Middle frontal gyrus (tissue), 1 donor: ENCODE measurements at regions not wholly inside any gene's neighbourhood (a gene's known extent, or its start where the extent isn't known, plus 50 kb on each side); places are given as distances from the start of the nearest gene placed in this dataset.
"Not testable (repeated sequence)": the region's sequence is repeated elsewhere in the genome, so short reads cannot be mapped to it uniquely, and the experiment has no call there.

Experiments
- DNase-seq: peaks from one replicate; pipeline ENCODE4 v3.0.0-alpha.2; 2015; ENCODE audit warnings: low spot score; ENCODE audit errors: extremely low spot score

DNA sequence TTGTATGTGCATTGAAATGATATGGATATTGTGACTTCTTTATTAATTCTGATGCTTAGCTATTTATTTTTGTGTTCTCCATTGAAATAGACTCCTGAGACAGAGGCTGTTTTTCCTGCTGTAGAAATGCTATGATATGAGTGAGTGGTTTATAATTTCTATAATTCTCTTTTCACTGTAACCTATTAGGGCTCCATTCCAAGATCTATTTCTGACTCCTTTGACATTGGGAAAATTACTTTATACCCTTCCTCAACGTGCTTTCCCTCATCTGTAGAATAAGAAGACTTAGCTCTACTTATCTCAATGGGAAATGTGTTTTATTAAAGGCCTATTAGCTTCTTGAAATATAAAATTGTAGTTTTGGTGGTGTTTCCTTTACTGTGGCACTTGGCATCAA is 144.5 kb upstream of the RPRM start:
- DNase-seq, result no peak

DNA sequence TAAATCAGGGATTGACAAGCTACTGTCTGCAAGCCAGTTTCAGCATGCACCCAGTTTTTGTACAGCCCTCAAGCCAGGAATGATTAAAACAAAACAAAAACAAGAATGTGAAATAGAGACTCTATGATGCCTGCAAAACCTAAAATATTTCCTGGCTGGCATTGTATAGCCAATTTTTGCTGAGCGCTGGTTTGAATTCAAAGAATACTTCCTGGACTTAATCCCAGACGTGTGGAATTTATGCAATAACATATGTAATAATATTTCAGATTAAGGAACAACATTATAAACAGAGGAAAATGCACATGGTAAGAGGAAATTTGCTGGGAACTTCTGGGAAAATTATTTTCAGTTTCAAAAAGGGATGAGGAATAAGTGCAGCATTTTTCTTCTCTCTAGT is 148.1 kb upstream of the RPRM start:
- DNase-seq, result no peak

DNA sequence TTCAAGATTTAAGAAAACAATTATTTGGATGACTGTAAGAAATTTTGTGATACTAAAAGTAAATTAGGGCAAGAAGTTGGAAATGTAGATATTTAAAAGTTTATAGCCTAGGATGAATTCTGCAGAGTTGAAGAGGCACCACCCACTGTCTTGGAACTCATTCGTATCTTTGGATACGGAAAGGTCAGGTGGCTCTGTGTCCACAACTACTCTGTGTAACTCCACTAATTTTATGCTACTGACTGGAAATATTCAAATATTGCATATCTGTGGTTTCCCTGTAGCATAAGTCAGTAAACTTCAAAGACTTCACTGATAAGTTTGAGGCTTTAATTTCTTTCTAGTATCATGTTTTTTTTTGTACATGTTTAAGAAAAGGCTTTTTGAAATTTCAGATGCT is 156.9 kb upstream of the RPRM start:
- DNase-seq, result no peak

DNA sequence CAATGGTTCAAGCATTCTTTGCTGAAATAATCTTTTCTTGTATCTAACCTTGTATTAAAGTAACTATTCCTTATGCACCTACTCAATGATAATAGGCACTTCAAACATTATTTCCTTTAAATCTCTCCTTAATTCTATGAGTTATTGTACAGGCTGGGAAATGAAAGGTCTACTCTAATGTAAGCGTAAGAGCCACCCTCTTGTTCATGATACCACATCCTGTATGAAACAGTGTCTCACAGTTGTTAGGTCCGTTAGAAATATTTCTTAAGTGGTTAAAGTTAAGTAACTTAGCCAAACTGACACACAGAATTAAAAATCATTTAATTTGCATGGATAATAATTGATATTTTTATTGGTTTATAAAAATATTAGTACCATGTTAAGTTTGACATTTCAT is 162.5 kb upstream of the RPRM start:
- DNase-seq, result no peak

DNA sequence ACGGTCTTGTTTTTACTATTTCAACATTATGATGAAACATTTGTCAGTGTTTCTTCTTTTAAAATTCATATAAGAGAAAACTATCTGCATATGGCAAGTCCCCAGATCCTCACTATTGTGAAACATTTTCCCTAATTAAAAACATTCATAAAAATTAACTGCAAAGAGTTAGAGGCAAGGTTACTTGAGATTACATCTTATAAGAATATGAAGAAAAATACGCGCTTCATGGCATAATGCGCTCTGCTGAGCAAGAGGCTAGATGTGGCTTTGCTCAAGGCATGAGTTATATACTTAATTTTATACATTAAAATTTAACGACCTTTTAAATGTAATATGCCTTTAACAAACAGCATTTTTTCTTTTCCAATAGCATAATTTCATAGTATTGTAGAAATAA is 166.4 kb upstream of the RPRM start:
- no peak for DNase-seq

DNA sequence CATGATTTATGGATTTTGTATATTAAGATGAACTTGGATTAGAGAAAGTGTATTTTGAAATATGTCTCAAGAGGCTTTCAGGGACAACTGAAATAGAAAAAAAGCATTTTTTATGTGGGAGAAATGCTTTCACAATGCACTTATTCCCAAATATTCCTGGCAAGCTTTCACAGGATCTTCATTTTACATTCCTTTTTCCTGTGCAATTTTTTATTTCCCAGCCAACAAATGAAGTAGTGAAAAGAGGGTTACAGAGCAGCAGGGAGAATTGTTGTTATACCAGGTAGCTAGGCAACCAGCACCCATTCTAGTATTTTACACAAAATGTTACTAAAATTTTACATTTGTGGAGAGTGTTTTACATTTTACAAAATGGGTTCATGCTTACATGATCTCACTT is 167.0 kb upstream of the RPRM start:
- DNase-seq, result no peak

DNA sequence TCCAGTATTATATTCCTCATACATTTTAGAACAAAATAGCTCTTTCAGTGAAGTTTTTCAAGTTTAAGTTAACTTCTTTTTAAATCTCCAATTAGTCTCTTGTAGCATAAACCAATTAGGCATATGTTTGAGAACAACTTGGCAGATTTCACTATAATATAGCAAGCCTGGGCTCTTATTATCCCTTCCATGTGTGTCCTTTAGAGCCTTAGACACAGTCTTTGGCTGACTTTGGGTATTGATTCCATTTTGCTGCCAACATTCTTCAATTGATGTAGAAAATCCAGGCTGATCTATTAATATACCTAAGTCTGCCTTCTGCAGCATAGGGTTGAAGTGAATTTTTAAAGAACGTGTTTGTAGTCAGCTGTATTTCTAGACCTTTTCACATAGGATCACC is 179.1 kb upstream of the RPRM start:
- DNase-seq, result no peak

DNA sequence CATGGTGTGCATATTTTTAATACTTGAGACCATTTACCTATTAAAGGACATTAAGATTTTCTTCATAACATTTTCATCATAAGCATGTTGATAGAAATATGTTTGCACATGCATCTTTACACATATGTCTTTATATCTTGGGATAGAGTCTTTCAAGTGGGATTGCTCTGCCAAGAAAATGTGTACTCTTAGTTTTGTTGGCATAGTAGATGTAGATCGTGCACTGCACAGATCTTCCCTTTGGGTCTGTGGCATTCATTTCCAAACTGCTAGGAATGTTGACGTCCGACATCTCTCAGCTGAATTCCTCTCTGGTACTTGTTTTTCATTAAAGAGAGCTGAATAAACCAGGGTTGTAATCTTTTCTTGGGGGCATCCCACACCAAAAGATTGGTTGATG is 183.2 kb upstream of the RPRM start:
- no peak for DNase-seq

DNA sequence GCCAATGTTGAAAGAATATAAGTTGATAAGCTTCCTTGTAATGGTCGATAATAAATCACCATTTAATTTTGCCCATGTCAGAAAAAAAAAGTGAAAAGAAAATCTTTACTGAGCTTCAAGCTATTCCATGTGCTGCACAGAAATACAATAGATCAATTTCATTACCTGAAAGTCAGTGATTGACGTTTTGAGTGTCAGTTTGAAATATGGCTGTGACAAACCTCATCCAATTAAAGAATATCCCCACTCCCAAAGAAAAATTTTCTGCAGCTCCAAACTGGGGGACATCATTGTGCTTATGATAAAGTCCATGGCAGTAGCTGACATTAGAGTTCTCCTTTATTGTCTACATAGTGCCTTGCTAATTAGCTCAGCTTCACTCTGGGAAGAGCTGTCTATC is 184.8 kb upstream of the RPRM start:
- no peak for DNase-seq

DNA sequence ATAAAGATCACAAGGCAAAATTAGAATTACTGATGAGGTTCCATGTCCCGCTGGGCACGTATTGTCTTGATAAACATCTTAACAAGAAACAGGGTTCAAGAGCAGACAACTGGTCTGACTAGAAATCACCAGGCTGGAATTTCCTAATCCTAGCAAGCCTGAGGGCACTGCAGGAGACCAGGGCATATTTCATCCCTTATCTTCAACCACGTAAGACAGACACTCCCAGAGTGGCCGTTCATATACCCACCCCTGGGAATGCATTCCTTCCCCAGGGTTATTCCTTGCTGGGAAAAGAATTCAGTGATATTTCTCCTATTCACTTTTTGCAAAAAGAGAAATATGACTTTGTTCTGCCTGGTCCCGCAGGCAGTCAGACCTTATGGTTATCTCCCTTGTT is 185.4 kb upstream of the RPRM start:
- DNase-seq, result not testable (repeated sequence)

DNA sequence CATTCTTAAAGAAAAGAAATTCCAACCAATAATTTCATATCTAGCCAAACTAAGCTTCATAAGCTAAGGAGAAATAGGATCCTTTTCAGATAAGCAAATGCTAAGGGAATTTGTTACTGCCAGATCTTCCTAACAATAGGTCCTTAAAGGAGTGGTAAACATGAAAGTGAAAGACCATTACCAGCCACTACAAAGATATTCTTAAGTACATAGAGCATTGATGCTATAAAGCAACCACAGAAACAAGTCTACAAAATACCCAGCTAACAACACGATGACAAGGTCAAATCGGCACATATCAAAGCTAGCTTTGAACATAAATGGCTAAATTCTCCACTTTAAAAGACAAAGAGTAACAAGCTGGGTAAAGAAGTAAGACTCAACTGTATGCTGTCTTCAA is 188.9 kb upstream of the RPRM start:
- DNase-seq, result no peak

DNA sequence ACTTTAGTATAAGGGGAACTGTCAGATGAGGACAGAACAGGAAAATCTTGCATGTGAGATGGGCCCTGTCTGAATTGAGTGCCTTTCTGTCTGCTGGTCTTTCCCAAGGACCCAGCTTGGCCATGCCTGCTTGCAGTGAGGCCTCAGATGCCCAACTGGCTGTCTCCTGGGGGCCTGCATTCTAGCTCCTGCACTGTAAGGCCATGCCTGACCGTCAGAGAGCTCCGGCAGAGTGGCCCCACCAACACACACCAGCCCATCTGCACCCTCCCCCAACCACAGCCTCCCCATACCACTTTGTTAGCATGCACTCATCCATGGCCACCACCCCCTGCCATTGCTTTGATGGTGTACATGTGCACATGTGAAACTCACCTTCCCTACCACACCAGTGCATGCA is 190.4 kb upstream of the RPRM start:
- no peak for DNase-seq

DNA sequence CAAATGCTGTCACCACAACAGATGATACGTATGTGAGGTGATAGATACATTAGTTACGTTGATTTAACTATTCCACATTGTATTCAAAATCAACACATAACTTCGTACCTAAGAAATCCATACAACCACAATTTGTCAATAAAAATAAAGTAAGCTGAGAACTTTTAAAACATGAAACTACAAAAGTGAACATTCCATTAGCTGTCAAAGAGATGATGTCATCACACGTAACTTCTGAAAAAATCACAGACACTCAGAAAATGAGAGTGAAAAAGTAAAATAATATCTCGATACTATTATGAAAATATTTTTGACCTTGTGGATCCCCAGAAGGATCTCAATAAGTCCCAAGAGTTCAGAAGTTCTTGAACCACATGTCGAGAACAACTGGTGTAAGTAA is 161.6 kb upstream of the GALNT13 start:
- DNase-seq, result no peak

DNA sequence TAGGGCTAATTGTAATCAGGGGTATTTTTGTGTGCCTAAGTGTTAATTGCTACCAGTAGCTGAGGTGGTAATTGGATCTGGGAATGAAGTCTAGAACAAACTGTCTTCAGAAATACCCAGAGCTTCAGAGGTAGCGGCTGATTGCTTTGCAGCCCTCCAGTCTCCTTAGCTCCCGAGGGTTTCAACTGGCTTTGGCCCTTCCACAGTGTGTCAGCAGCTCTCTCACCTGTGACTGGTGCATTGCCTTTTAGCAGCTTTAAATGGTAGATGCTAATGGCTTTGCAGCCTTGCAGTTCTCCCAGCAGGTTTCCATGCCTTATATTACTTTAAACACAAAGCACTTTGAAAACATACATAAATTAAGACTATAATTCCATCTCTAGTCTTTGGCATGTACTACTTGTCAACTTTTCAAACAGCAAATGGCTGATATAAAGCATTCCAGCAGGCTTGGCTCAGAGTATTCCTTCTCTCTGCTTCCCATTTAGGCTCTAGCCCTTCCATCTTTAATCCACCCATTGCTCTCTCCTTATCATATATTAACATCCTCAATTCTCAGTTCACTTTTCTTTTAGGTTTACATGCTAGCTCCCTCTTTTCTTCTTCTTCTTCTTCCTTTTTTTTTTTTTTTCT is 156.4 kb upstream of the GALNT13 start:
- DNase-seq, result no peak

DNA sequence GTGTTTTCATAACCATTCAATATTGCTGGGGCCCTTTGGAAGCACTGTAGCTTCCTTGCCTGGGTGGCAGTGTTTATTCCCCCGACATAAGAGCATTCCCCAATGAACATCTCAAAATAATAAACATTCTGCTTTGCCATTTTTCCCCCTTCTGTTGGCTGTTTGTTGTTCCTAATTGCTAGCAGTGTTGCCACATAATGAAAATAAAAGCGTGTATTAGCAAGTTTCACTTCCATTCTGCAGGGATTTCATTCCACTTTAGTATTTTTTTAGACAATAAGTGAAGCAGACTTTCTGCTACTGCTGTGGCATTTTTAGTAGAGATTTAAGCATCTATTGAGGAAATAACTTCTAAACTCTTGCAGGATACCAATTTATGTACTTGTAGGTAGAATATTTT is 154.7 kb upstream of the GALNT13 start:
- DNase-seq, result no peak

DNA sequence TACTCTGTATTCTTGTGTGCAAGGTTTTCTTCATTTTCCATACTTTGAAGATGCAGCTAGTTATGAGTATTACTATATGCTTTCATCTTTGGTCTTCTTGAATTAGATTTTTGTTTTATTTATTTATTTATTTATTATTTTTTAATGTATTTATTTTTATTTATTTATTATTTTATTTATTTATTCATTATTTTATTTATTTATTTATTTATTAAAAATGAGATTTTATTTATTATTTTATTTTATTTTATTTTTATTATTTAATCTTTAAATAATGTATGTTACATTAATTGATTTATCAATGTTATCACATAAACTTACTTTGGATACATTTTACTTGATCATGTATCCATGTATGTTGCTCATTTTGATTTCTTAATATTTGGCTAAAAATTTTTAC is 132.3 kb upstream of the GALNT13 start:
- no peak for DNase-seq

DNA sequence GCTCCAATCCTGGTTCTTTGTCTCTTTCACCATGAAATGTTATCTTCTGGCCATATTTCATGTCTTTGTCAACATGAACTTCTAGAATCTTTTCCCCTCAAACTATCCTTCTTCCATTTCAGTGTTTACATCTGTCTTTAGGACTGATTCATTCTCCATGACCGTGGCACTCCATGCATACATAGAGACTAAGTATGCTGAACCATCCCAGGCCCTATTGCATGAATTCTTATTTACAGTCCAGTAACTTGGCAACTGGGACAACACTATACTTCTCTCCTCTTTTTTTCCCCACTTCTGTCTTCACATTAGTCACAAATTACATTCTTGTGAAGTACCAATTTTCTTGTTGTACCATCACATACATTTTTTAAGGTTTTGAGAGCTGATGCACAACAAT is 109.8 kb upstream of the GALNT13 start:
- no peak for DNase-seq

DNA sequence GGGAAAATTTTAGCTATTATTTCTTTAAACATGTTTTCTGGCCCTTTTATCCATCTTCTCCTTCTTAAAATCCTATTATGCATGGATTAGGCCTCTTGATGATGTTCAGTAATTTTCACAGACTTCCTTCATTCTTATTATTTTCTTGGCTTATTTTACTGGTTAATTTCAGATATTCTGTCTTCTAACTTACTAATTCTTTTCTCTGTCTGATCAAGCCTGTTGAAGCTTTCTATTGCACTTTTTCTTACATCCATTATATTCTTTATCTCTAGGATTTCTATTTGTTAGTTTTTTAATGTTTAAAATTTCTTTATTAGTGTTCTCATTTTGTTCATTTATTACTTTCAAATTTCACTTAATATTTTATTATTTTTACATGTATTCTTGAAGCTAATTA is 105.3 kb upstream of the GALNT13 start:
- no peak for DNase-seq

DNA sequence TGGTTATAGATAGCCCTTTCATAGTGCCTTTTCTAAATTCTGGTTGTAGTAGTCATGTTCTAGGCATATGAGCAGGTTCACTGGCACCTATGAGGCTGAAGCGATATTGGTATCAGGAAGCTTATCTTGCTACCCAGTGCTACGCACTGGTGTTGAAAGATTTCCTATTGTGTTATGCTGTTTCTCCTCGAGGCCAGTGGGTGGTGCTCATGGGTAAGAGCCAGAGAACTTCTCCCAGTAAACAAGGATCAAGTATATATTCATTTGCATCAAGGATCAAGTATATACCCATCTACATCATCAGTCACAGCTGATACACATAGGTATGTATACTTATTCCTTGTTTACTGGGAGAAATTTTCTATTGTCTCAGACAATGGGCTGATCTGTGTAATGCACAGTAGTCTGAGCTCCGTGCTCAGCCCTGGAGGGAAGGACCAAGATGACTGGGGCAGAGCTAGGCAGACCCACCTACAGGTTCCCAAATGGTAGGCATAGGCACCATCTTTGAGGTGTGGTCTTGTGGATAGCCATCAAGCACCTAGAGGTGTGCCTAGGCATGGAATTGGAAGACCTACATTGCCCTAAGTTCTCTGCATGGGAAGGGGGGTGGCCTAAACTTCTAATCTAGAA is 101.2 kb upstream of the GALNT13 start:
- no peak for DNase-seq

DNA sequence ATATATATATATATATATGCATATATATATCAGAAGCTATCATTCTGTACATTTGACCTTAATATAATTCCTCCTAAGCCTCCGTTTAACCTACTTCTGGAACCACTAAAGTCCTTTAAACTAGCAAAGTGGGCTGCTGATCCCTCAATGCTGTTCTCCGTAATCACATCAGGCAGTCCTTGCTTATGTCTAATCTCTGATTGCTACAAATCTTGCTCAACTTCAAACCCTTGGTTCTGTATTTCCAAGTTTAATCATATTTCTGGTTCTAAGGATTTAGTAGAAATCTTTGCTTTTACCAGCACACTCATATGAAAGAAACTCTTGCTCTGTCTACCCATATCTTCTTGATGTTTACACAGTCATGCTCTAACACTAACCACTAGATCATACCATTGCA is 91.5 kb upstream of the GALNT13 start:
- no peak for DNase-seq

DNA sequence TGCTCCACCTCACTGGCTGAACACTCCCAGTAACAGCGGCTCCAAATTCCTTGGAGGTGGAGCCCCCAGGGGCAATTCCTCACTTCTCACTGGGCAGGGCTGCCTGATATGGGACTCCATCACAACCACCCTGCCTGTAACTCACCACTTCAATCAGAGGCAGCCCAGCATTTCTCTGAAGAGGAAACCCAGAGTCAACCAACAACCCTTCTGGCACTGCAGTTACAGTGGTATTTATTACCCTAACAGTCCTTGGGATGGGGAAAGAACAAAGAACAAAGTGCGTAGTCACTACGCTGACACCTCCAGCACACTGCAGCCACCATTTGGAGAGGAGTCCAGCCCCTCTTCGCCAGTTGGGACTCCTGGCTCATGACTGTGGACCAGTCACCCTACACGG is 85.7 kb upstream of the GALNT13 start:
- no peak for DNase-seq

DNA sequence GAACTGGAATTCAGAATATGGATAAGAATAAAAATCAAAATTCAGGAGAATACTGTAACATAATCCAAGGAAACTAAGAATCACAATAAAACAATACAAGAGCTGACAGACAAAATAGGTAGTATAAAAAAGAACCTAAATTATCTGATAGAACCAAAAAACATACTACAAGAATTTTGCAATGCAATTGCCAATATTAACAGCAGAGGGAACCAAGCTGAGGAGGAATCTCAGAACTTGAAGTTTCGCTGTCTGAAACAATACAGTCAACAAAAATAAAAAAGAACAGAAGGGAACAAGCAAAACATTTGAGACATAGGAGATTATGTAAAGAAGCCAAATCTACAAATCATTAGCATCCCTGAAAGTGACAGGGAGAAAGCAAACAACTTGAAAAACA is 84.1 kb upstream of the GALNT13 start:
- no peak for DNase-seq

DNA sequence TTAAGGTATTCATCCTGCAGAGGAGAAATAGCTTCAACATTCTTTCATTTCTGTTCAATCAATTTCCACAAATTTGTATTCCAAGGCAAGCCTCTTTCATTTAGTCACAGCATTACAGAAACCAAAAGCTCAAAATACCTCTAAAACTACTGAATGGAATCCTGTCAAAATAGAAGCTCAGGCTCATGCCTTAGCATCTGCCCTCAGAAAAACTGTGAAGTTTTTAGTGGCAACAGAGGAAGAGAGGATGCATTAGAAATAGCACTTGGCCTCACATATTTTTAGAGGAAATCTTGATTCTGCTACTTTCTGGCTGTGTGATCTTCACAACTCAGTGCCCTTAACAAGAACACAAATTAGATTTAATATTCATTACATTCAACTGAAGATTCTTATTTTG is 69.1 kb upstream of the GALNT13 start:
- no peak for DNase-seq

DNA sequence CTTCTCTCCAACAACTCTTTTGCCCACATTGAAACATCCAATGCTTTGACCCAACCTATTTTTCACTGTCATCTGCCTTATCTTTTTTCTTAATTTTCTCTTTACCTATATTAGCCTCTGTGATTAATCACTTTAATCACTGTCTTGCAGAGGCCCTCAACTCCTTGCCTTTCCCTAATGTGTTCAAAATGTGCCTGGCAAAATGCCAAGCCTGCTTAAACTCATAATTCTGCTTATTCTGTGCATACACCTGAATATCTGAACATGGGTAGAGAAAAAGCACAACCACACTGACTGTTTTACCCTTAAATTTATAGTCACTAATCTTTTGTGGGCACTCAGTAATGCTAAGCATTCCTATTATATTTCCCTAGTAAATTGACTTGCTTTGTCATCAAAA is 63.0 kb upstream of the GALNT13 start:
- DNase-seq, result no peak
